ENCODE measurements at regions not wholly inside any gene's neighbourhood (a gene's known extent, or its start where the extent isn't known, plus 50 kb on each side); places are given as distances from the start of the nearest gene placed in this dataset.

DNA sequence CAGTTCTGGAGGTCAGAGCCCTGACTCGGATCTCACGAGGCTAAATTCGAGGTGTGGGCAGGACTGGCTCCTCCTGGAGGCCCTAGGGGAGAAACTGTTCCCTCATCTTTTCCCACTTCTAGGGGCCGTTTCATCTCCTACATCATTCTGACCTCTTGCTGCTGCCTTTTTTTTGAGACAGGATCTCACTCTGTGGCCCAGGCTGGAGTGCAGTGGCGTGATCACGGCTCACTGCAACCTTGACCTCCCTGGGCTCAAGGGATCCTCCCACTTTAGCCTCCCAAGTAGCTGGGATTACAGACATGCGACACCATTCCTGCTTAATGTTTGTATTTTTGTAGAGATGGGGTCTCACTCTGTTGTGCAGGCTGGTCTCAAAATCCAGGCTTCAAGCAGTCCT lies 244.1 kb upstream of the GSE1 start:
- TF ChIP-seq EZH2 (IDR thresholded peaks at IDR 0.05; ENCODE audit: insufficient read depth, low read length), result no peak
- TF ChIP-seq, protein P1, sequence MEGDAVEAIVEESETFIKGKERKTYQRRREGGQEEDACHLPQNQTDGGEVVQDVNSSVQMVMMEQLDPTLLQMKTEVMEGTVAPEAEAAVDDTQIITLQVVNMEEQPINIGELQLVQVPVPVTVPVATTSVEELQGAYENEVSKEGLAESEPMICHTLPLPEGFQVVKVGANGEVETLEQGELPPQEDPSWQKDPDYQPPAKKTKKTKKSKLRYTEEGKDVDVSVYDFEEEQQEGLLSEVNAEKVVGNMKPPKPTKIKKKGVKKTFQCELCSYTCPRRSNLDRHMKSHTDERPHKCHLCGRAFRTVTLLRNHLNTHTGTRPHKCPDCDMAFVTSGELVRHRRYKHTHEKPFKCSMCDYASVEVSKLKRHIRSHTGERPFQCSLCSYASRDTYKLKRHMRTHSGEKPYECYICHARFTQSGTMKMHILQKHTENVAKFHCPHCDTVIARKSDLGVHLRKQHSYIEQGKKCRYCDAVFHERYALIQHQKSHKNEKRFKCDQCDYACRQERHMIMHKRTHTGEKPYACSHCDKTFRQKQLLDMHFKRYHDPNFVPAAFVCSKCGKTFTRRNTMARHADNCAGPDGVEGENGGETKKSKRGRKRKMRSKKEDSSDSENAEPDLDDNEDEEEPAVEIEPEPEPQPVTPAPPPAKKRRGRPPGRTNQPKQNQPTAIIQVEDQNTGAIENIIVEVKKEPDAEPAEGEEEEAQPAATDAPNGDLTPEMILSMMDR (IDR thresholded peaks at IDR 0.05; ENCODE audit: insufficient read depth, low read depth, low read length), result no peak
